Cerebellar cortex (tissue), 1 donor: ENCODE measurements at regions not wholly inside any gene's neighbourhood (a gene's known extent, or its start where the extent isn't known, plus 50 kb on each side); places are given as distances from the start of the nearest gene placed in this dataset.
"Not testable (repeated sequence)": the region's sequence is repeated elsewhere in the genome, so short reads cannot be mapped to it uniquely, and the experiment has no call there.

Experiments
- DNase-seq: peaks from one replicate; pipeline ENCODE4 v3.0.0-alpha.2; 2015; ENCODE audit warnings: low spot score

GRCh38 chr4:151459375-151459774 is 50.4 kb downstream of the FHIP1A start:
- DNase-seq, result peak; percentile 48

DNA sequence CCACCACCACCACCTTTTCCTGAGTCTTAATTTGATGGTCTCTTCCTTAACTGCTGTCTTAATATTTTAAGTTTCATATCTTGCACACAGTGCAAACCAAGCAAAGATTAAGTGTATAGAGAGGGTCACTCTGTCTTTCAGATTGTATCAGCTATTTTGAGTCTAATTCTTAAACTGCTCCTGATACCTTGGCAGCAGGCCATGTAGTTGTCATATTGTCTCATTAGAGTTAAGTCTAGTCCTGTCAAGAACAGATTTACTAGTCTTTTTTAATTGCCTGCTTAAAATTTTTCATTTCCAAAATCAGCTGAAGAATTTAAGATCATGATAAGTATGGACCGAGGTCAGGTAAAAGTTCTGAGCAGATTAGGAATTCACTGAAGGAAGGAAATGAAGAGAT is 51.5 kb downstream of the FHIP1A start:
- DNase-seq, result peak; percentile 32

GRCh38 chr4:151462554-151462953 is 53.6 kb downstream of the FHIP1A start:
- peak; percentile 70 for DNase-seq

DNA sequence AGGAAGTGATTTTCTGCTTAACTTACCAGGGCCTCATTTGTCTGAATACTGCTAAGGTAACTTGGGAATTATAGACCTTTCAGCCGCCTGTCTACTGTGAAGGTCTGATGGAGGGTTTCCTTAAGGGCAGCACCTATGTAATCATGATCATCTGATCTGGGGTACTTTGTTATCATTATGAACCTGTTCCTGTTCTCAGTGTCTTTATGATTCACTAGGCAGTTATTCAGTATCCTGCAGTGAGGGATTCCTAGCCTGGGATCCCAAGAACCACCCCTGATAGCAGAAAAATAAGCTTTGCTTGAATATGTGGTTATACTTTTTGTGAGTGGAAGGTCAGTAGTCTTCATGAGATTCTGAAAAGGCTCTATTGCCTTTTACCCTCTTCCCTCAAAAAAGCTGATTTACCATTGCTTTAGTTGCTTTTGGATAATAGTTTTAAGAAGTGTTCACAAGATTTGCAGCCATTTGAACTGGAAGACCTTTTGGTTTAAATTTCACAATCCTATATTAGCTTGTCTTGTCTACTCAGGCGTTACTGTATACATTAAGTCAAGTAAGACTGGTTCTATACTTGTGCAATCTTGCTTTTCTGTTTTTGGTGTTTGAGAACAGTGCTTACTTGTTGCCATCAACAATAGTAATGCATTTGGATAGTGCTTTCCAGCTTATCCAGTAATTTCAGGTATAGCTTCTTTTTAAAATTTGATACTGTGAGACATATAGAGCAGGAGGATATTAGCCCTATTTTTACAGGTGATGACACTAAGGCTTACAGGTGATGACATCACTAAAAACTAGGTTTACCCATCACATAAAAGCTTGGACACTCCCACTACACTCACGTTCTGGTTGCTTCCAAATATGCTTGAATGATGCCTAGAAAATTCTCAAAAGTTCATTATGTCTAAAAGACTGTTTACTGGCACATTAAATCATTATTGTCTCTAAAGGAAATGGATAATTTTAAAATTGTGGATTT is 60.0 kb downstream of the FHIP1A start:
- no peak for DNase-seq

GRCh38 chr4:151469970-151470369 is 61.0 kb downstream of the FHIP1A start:
- peak; percentile 32 for DNase-seq

- DNase-seq, result no peak
Observed at GRCh38 chr4:151471728-151472127, 62.8 kb downstream of the FHIP1A start.

GRCh38 chr4:151472297-151472696 is 63.3 kb downstream of the FHIP1A start:
- DNase-seq, result no peak

- peak; percentile 25 for DNase-seq
Observed at GRCh38 chr4:151472711-151473110, 63.7 kb downstream of the FHIP1A start.

- DNase-seq, result peak; percentile 23
Observed at GRCh38 chr4:151473521-151474097, 64.6 kb downstream of the FHIP1A start.

GRCh38 chr4:151475035-151475714 is 66.2 kb downstream of the FHIP1A start:
- peak; percentile 10 for DNase-seq

GRCh38 chr4:151481813-151482212 is 72.8 kb downstream of the FHIP1A start:
- DNase-seq, result peak; percentile 15

DNA sequence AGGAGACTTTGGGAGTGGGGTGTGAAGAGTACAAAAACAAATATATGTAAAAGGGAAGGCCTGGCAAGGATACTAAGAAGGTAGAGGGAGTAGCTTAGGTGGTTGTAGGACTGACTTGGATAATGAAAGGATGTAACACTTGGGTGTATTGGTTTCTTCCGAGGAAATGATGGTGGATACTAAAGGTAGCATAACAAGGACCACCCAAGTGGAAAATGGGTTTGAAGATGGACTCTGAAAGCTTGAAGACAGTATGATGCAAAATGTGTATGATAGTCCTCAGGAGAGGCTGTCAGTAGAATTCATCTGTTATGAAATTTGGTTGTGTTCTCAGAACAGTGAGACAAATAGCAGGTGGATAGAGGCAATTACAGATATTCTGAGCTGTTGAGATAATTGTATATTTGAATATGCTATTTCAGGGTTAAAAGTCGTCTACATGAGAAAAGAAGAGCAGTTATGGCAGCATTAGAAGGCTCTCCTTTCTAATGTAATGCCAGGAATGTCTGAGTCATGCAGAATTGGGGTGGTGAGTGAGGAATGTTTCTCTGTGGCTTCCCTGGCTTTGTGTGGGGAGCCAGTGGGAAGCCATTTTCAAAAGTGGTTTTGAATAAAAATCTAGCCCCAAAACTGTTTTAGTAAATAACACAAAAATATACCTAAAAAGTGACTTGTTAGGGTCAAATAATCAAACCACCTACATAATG is 75.6 kb downstream of the FHIP1A start:
- DNase-seq, result no peak

- DNase-seq, result no peak
Observed at GRCh38 chr4:151485541-151486131, 76.7 kb downstream of the FHIP1A start.

DNA sequence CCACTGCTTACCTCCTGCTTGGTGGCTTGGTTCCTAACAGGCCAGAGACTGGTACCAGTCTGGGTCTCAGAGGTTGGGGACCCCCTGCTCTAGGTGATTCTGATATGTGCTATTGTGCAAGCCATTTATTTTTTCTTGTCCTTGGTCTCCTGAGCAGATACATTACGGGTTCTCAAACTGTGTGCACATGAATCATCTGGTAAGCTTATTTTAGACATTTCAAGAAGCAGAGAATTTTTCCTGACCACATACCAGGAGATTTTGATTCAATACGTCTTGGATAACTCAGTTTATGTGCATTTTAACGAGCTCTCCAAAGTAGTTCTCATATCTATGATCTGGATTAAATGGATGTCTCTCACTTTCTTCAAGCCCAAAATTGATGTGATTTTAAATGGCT is 77.2 kb downstream of the FHIP1A start:
- DNase-seq, result no peak

DNA sequence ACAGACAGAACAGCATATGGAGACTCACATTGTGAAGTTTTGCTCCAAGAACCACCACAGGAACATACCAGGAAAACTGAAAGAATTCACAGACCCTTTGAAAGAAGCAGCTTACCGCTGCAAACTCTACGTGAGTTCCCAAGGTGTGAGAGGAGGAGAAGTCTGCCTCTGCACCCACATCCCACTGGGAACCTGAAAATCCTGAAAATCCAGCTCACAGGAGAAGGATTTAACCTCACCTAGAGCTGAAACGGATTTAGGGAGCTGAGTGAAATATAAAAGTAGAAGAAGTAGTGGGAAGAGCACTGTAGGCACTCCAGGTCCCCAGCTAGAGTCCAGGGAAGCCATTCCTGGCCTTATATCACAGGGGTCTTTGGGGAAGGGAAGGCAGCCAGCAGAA is 80.0 kb downstream of the FHIP1A start:
- DNase-seq, result no peak

- DNase-seq, result no peak
Observed at GRCh38 chr4:151489462-151490203, 80.7 kb downstream of the FHIP1A start.

- DNase-seq, result not testable (repeated sequence)
Observed at GRCh38 chr4:151495612-151496011, 86.6 kb downstream of the FHIP1A start.

GRCh38 chr4:151511548-151511947 is 102.6 kb downstream of the FHIP1A start:
- DNase-seq, result not testable (repeated sequence)

DNA sequence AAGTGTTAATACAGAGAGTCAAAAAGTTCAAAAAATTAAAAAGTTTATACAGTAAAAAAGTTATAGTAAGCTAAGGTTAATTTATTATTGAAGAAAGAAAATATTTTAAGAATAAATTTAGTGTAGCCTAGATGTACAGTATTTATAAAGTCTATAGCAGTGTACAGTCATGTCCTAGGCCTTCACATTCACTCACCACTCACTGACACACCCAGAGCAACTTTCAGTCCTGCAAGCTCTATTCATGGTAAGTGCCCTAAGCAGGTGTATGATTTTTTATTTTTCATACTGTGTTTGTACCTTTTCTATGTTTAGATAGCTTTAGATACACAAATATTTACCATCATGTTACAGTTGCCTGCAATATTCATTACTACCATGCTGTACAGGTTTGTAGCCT is 108.9 kb downstream of the FHIP1A start:
- no peak for DNase-seq

GRCh38 chr4:151518359-151518758 is 109.4 kb downstream of the FHIP1A start:
- no peak for DNase-seq
